Activated naive CD4-positive, alpha-beta T cell treated with anti-CD3 and anti-CD28 coated beads, Interleukin-2, amount 10 ng/mL, durations not matched to agents 7 days and 5 days (primary cell): ENCODE measurements at regions not wholly inside any gene's neighbourhood (a gene's known extent, or its start where the extent isn't known, plus 50 kb on each side); places are given as distances from the start of the nearest gene placed in this dataset.

ENCODE experiments used
- CTCF ChIA-PET: fragments of 350-600 bp; sonication (Branson Sonifier 250); formaldehyde crosslinking; loops from one replicate; lab custom pipeline; 2021; ENCODE audit warnings: antibody characterized with exemption; lab: Charles Lee
- DNase-seq: peaks from one replicate; pipeline ENCODE4 v3.0.0-alpha.2; 2020
- H3K27ac Mint-ChIP-seq: one replicate; pipeline ENCODE4 v1.8.0; 2021; ENCODE audit warnings: mild to moderate bottlenecking, moderate library complexity, mixed read lengths
- H3K27me3 Mint-ChIP-seq: one replicate; pipeline ENCODE4 v1.8.0; 2021; ENCODE audit warnings: mild to moderate bottlenecking, mixed read lengths
- H3K36me3 Mint-ChIP-seq: one replicate; pipeline ENCODE4 v1.8.0; 2021; ENCODE audit warnings: mixed read lengths
- H3K4me1 Mint-ChIP-seq: one replicate; pipeline ENCODE4 v1.8.0; 2021; ENCODE audit warnings: mixed read lengths
- H3K4me3 Mint-ChIP-seq: one replicate; pipeline ENCODE4 v1.8.0; 2021; ENCODE audit warnings: mild to moderate bottlenecking, moderate library complexity, mixed read lengths
- H3K9me3 Mint-ChIP-seq: one replicate; pipeline ENCODE4 v1.8.0; 2021; ENCODE audit warnings: mixed read lengths

- H3K36me3 Mint-ChIP-seq = no peaks in the 10 kb centered on the region
Observed at GRCh38 chr4:24166501-24166900, 276.7 kb upstream of the PPARGC1A start.

GRCh38 chr4:24164797-24165196 lies 274.9 kb upstream of the PPARGC1A start:
- no peak overlapping the region for H3K4me3 Mint-ChIP-seq
- no peaks in the 10 kb centered on the region for H3K27me3 Mint-ChIP-seq
- H3K27ac Mint-ChIP-seq = no peak overlapping the region
- CTCF ChIA-PET = no interaction called here
- H3K36me3 Mint-ChIP-seq = no peaks in the 10 kb centered on the region
- H3K4me1 Mint-ChIP-seq = no peaks in the 10 kb centered on the region
- no peaks in the 10 kb centered on the region for H3K9me3 Mint-ChIP-seq
- no peak for DNase-seq

More at GRCh38 chr4:24166501-24166900, 276.7 kb upstream of the PPARGC1A start:
- Mint-ChIP-seq H3K27me3 (no peaks in the 10 kb centered on the region), H3K27ac (no peak overlapping the region), H3K4me3 (no peak overlapping the region), H3K4me1 (no peaks in the 10 kb centered on the region), H3K9me3 (no peaks in the 10 kb centered on the region)
- CTCF ChIA-PET = no interaction called here
- DNase-seq = no peak

- CTCF ChIA-PET = no interaction called here
- no peaks in the 10 kb centered on the region for H3K27me3 Mint-ChIP-seq
- H3K4me1 Mint-ChIP-seq = no peaks in the 10 kb centered on the region
- H3K27ac Mint-ChIP-seq = no peak overlapping the region
- no peaks in the 10 kb centered on the region for H3K36me3 Mint-ChIP-seq
- no peaks in the 10 kb centered on the region for H3K9me3 Mint-ChIP-seq
- DNase-seq = no peak
- no peak overlapping the region for H3K4me3 Mint-ChIP-seq
Observed at GRCh38 chr4:24164054-24164693, 274.3 kb upstream of the PPARGC1A start.

- H3K27ac Mint-ChIP-seq = no peak overlapping the region
- H3K36me3 Mint-ChIP-seq = no peaks in the 10 kb centered on the region
- no peaks in the 10 kb centered on the region for H3K4me1 Mint-ChIP-seq
- H3K27me3 Mint-ChIP-seq = no peaks in the 10 kb centered on the region
- no peak for DNase-seq
- H3K9me3 Mint-ChIP-seq = no peaks in the 10 kb centered on the region
- H3K4me3 Mint-ChIP-seq = no peak overlapping the region
- CTCF ChIA-PET = no interaction called here
Observed at GRCh38 chr4:24163314-24163713, 273.5 kb upstream of the PPARGC1A start.

- Mint-ChIP-seq H3K4me1 (no peaks in the 10 kb centered on the region), H3K36me3 (no peaks in the 10 kb centered on the region), H3K27me3 (no peaks in the 10 kb centered on the region), H3K4me3 (no peak overlapping the region), H3K9me3 (no peaks in the 10 kb centered on the region), H3K27ac (no peak overlapping the region)
- no peak for DNase-seq
- CTCF ChIA-PET = no interaction called here
Observed at GRCh38 chr4:24160358-24160757, 270.5 kb upstream of the PPARGC1A start.

GRCh38 chr4:24158031-24158430 lies 268.2 kb upstream of the PPARGC1A start:
- Mint-ChIP-seq H3K9me3 (no peaks in the 10 kb centered on the region), H3K27me3 (no peaks in the 10 kb centered on the region), H3K36me3 (no peaks in the 10 kb centered on the region), H3K4me1 (no peaks in the 10 kb centered on the region), H3K27ac (no peak overlapping the region), H3K4me3 (no peak overlapping the region)
- CTCF ChIA-PET = no interaction called here
- DNase-seq = no peak

- no peaks in the 10 kb centered on the region for H3K27me3 Mint-ChIP-seq
- no peak for DNase-seq
- no peaks in the 10 kb centered on the region for H3K4me1 Mint-ChIP-seq
- CTCF ChIA-PET = no interaction called here
- no peaks in the 10 kb centered on the region for H3K9me3 Mint-ChIP-seq
- H3K36me3 Mint-ChIP-seq = no peaks in the 10 kb centered on the region
- H3K4me3 Mint-ChIP-seq = no peak overlapping the region
- H3K27ac Mint-ChIP-seq = no peak overlapping the region
Observed at GRCh38 chr4:24150034-24150433, 260.2 kb upstream of the PPARGC1A start.

GRCh38 chr4:24146127-24146526 lies 256.3 kb upstream of the PPARGC1A start:
- H3K27me3 Mint-ChIP-seq = no peaks in the 10 kb centered on the region
- H3K9me3 Mint-ChIP-seq = no peaks in the 10 kb centered on the region
- no peaks in the 10 kb centered on the region for H3K36me3 Mint-ChIP-seq
- no peak overlapping the region for H3K27ac Mint-ChIP-seq
- CTCF ChIA-PET = no interaction called here
- H3K4me3 Mint-ChIP-seq = no peak overlapping the region
- no peaks in the 10 kb centered on the region for H3K4me1 Mint-ChIP-seq
- DNase-seq = no peak

GRCh38 chr4:24145591-24145990 lies 255.7 kb upstream of the PPARGC1A start:
- H3K36me3 Mint-ChIP-seq = no peaks in the 10 kb centered on the region
- no peak overlapping the region for H3K27ac Mint-ChIP-seq
- no peaks in the 10 kb centered on the region for H3K9me3 Mint-ChIP-seq
- no peaks in the 10 kb centered on the region for H3K27me3 Mint-ChIP-seq
- H3K4me1 Mint-ChIP-seq = no peaks in the 10 kb centered on the region
- no peak for DNase-seq
- CTCF ChIA-PET = no interaction called here
- no peak overlapping the region for H3K4me3 Mint-ChIP-seq

- Mint-ChIP-seq H3K9me3 (no peaks in the 10 kb centered on the region), H3K36me3 (no peaks in the 10 kb centered on the region), H3K27ac (no peak overlapping the region), H3K4me1 (no peaks in the 10 kb centered on the region), H3K27me3 (no peaks in the 10 kb centered on the region), H3K4me3 (no peak overlapping the region)
- DNase-seq = no peak
- CTCF ChIA-PET = no interaction called here
Observed at GRCh38 chr4:24144381-24144780, 254.5 kb upstream of the PPARGC1A start.

- H3K4me3 Mint-ChIP-seq = no peak overlapping the region
- CTCF ChIA-PET = no interaction called here
Observed at GRCh38 chr4:24143741-24144140, 253.9 kb upstream of the PPARGC1A start.

GRCh38 chr4:24141836-24142235 lies 252.0 kb upstream of the PPARGC1A start:
- H3K4me3 Mint-ChIP-seq = no peak overlapping the region
- no peak overlapping the region for H3K27ac Mint-ChIP-seq
- no peaks in the 10 kb centered on the region for H3K36me3 Mint-ChIP-seq
- CTCF ChIA-PET = no interaction called here
- H3K9me3 Mint-ChIP-seq = no peaks in the 10 kb centered on the region
- H3K4me1 Mint-ChIP-seq = no peaks in the 10 kb centered on the region
- no peaks in the 10 kb centered on the region for H3K27me3 Mint-ChIP-seq
- no peak for DNase-seq

More at GRCh38 chr4:24143741-24144140, 253.9 kb upstream of the PPARGC1A start:
- H3K27ac Mint-ChIP-seq = no peak overlapping the region
- H3K9me3 Mint-ChIP-seq = no peaks in the 10 kb centered on the region
- no peak for DNase-seq
- no peaks in the 10 kb centered on the region for H3K36me3 Mint-ChIP-seq
- H3K4me1 Mint-ChIP-seq = no peaks in the 10 kb centered on the region
- no peaks in the 10 kb centered on the region for H3K27me3 Mint-ChIP-seq

- Mint-ChIP-seq H3K9me3 (no peaks in the 10 kb centered on the region), H3K4me1 (no peaks in the 10 kb centered on the region), H3K27ac (no peak overlapping the region), H3K4me3 (no peak overlapping the region), H3K36me3 (no peaks in the 10 kb centered on the region), H3K27me3 (no peaks in the 10 kb centered on the region)
- CTCF ChIA-PET = no interaction called here
- no peak for DNase-seq
Observed at GRCh38 chr4:24140892-24141291, 251.0 kb upstream of the PPARGC1A start.

- DNase-seq = no peak
- no peaks in the 10 kb centered on the region for H3K27me3 Mint-ChIP-seq
- H3K9me3 Mint-ChIP-seq = no peaks in the 10 kb centered on the region
- no peaks in the 10 kb centered on the region for H3K36me3 Mint-ChIP-seq
- CTCF ChIA-PET = no interaction called here
- H3K27ac Mint-ChIP-seq = no peak overlapping the region
- H3K4me1 Mint-ChIP-seq = no peaks in the 10 kb centered on the region
- H3K4me3 Mint-ChIP-seq = no peak overlapping the region
Observed at GRCh38 chr4:24137671-24138601, 248.1 kb upstream of the PPARGC1A start.
